Erythroblast (primary cell): ENCODE measurements at regions not wholly inside any gene's neighbourhood (a gene's known extent, or its start where the extent isn't known, plus 50 kb on each side); places are given as distances from the start of the nearest gene placed in this dataset.

Experiments used
- GATA1 ChIP-seq: IDR thresholded peaks from 2 replicates; pipeline ENCODE4 v1.6.1; 2011; ENCODE audit warnings: low read depth, mild to moderate bottlenecking, control low read depth, low read length, moderate library complexity
- POLR2A ChIP-seq: IDR thresholded peaks from 2 replicates; pipeline ENCODE4 v1.6.1; 2011; ENCODE audit warnings: mild to moderate bottlenecking, low read length

GRCh38 chr10:111551001-111551400 is 474.2 kb downstream of the ADRA2A start:
- TF ChIP-seq POLR2A (no peak), GATA1 (no peak)
